Kidney (tissue), 13 donors: ENCODE measurements at regions not wholly inside any gene's neighbourhood (a gene's known extent, or its start where the extent isn't known, plus 50 kb on each side); places are given as distances from the start of the nearest gene placed in this dataset.

Source experiments
- DNase-seq, 5 donors: peaks; one replicate each; pipeline ENCODE4 v3.0.0-alpha.2; 2013 to 2020
- FAIRE-seq: peaks from 2 replicates; lab custom pipeline; 2012; peaks lifted over from hg19 to GRCh38; lab: Jason Lieb, UNC
- H3K27ac ChIP-seq, 2 donors: one replicate each; pipeline ENCODE4 v1.7.0; 2013; ENCODE audit warnings: low read depth in 2 of 2, low read length in 2 of 2, inconsistent platforms in 1 of 2
- H3K27me3 ChIP-seq: one replicate; pipeline ENCODE4 v1.7.1; 2013; ENCODE audit warnings: low read length, inconsistent platforms; ENCODE audit not compliant: control insufficient read depth, insufficient read depth
- H3K36me3 ChIP-seq, 3 donors: one replicate each; pipeline versions ENCODE4 v1.7.0 to v1.7.1; 2013; ENCODE audit warnings: low read length in 3 of 3, control low read depth in 1 of 3, inconsistent platforms in 1 of 3; ENCODE audit not compliant: insufficient read depth in 3 of 3, control insufficient read depth in 2 of 3
- H3K4me1 ChIP-seq, 3 donors: one replicate each; pipeline versions ENCODE4 v1.7.0 to v1.7.1; 2013; ENCODE audit warnings: low read length in 3 of 3, inconsistent platforms in 1 of 3, low read depth in 1 of 3; ENCODE audit not compliant: control insufficient read depth in 2 of 3, insufficient read depth in 2 of 3
- H3K4me3 ChIP-seq, 3 donors: one replicate each; pipeline versions ENCODE4 v1.7.0 to v1.8.1; 2013; ENCODE audit warnings: low read length in 3 of 3, control low read depth in 1 of 3, inconsistent platforms in 1 of 3
- H3K9ac ChIP-seq, 3 donors: one replicate each; pipeline versions ENCODE4 v1.7.0 to v1.7.1; 2013; ENCODE audit warnings: low read length in 3 of 3, control low read depth in 1 of 3, inconsistent platforms in 1 of 3
- H3K9me3 ChIP-seq, 3 donors: one replicate each; pipeline versions ENCODE4 v1.7.0 to v1.7.1; 2013; ENCODE audit warnings: low read length in 3 of 3, control low read depth in 1 of 3, inconsistent platforms in 1 of 3; ENCODE audit not compliant: control insufficient read depth in 2 of 3, insufficient read depth in 1 of 3
- CTCF ChIP-seq: IDR thresholded peaks from 3 replicates; pipeline ENCODE4 v1.5.1; 2012; ENCODE audit warnings: mild to moderate bottlenecking, moderate library complexity, borderline replicate concordance; ENCODE audit not compliant: insufficient read depth; ENCODE audit errors: extremely low read depth
- intact Hi-C: fragments of 100-400 bp; cut with DNase I; formaldehyde crosslinking; loops from one replicate; pipeline ENCODE4 v1.11.1; 2022
- donor health status: control.
- donor health status: control.
- donor health status: control.
- donor health status: control.
- donor health status: control.
- donor health status: DM: yes; HTN: yes; CAD: no.
- donor health status: Normal renal cell carcinoma (clear cell type).

- Histone ChIP-seq H3K36me3 (no peaks in the 10 kb centered on the region), H3K27ac (no peak overlapping the region), H3K9me3 (no peaks in the 10 kb centered on the region), H3K4me3 (no peak overlapping the region), H3K27me3 (no peaks in the 10 kb centered on the region), H3K9ac (no peak overlapping the region), H3K4me1 (no peaks in the 10 kb centered on the region)
- DNase-seq (peak in 4 of 5 donors; percentile 50 to 90 (median 83)), FAIRE-seq (no peak)
- intact Hi-C loops, result no loop called here
- no peak for TF ChIP-seq CTCF
Observed at GRCh38 chr20:2234598-2235191, 61.1 kb upstream of the TGM3 start.

GRCh38 chr20:2236256-2236655 is 59.5 kb upstream of the TGM3 start:
- no peak for TF ChIP-seq CTCF
- Histone ChIP-seq H3K4me3 (no peak overlapping the region), H3K36me3 (no peaks in the 10 kb centered on the region), H3K9ac (no peak overlapping the region), H3K27ac (no peak overlapping the region), H3K27me3 (no peaks in the 10 kb centered on the region), H3K9me3 (no peaks in the 10 kb centered on the region), H3K4me1 (no peaks in the 10 kb centered on the region)
- DNase-seq (peak in 3 of 5 donors; percentile 27 to 62 (median 57)), FAIRE-seq (no peak)
- intact Hi-C loops, result no loop called here

GRCh38 chr20:2237059-2237458 is 58.7 kb upstream of the TGM3 start:
- FAIRE-seq, result no peak
- H3K36me3 ChIP-seq, result no peaks in the 10 kb centered on the region
- H3K4me3 ChIP-seq, result no peak overlapping the region
- no peak overlapping the region for H3K9ac ChIP-seq
- H3K4me1 ChIP-seq, result no peaks in the 10 kb centered on the region
- H3K27me3 ChIP-seq, result no peaks in the 10 kb centered on the region
- DNase-seq, result peak in 4 of 5 donors; percentile 36 to 60 (median 52)
- H3K27ac ChIP-seq, result no peak overlapping the region
- H3K9me3 ChIP-seq, result no peaks in the 10 kb centered on the region
- TF ChIP-seq CTCF, result no peak
- intact Hi-C loops, result no loop called here

GRCh38 chr20:2238601-2239000 is 57.2 kb upstream of the TGM3 start:
- no peak overlapping the region for H3K9ac ChIP-seq
- intact Hi-C loops, result no loop called here
- FAIRE-seq (no peak), DNase-seq (no peak)
- H3K36me3 ChIP-seq, result no peaks in the 10 kb centered on the region
- TF ChIP-seq CTCF, result no peak
- H3K27me3 ChIP-seq, result no peaks in the 10 kb centered on the region
- H3K4me3 ChIP-seq, result no peak overlapping the region
- no peak overlapping the region for H3K27ac ChIP-seq
- H3K9me3 ChIP-seq, result no peaks in the 10 kb centered on the region
- no peaks in the 10 kb centered on the region for H3K4me1 ChIP-seq
